ENCODE measurements at regions not wholly inside any gene's neighbourhood (a gene's known extent, or its start where the extent isn't known, plus 50 kb on each side); places are given as distances from the start of the nearest gene placed in this dataset.

- TF ChIP-seq GATA2 (IDR thresholded peaks at IDR 0.05; ENCODE audit: low read depth, low read length) (no peak), GATA3 (IDR thresholded peaks at IDR 0.05; ENCODE audit: low read depth, low read length) (no peak)
These were observed 1096.5 kb downstream of the NR2F1-AS1 start for GRCh38 chr5:92484484-92484883.
